ENCODE measurements at regions not wholly inside any gene's neighbourhood (a gene's known extent, or its start where the extent isn't known, plus 50 kb on each side); places are given as distances from the start of the nearest gene placed in this dataset.

DNA sequence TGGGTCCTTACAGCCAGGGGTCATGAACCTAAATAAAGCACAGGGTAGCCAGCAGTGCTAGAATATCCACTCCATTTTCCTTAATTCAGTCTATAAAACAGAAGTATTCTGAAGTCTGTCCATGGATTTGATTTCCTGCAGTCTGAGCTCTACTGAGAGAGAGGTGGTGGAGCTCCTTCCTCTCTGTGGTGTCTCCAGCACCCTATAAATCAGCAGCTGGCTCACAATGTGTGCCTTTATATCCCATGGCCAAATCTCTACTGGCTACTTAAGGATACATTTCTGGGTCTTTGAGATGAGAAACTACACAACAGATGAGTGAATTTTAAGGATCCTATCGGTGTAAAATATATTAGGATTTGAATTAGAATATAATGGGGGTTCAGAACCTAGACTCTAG, 339.9 kb upstream of the RBMS3 start:
- no peaks in the 10 kb centered on the region for H3K9me3 ChIP-seq (ENCODE audit: control insufficient read depth, low read depth, low read length)
- H3K4me3 ChIP-seq (ENCODE audit: control insufficient read depth in 2 of 3, extremely low read depth in 1 of 3, insufficient read depth in 2 of 3, low read depth in 1 of 3, low read length in 3 of 3): no peak overlapping the region
- H3K4me1 ChIP-seq (ENCODE audit: control insufficient read depth, extremely low read depth, insufficient read depth, low read length): no peaks in the 10 kb centered on the region
- H3K9me1 ChIP-seq (ENCODE audit: control insufficient read depth, extremely low read depth, insufficient read depth, low read length): no peaks in the 10 kb centered on the region
- H4K20me1 ChIP-seq (ENCODE audit: control insufficient read depth, extremely low read depth, insufficient read depth, low read length): no peaks in the 10 kb centered on the region
- H3K36me3 ChIP-seq (ENCODE audit: control insufficient read depth in 2 of 2, extremely low read depth in 1 of 2, insufficient read depth in 2 of 2, low read length in 2 of 2): no peaks in the 10 kb centered on the region
- H2AFZ ChIP-seq (ENCODE audit: control insufficient read depth, low read length): no peak overlapping the region
- no peak overlapping the region for H3K4me2 ChIP-seq (ENCODE audit: control insufficient read depth, extremely low read depth, insufficient read depth, low read depth, low read length)
- TF ChIP-seq, protein P1, sequence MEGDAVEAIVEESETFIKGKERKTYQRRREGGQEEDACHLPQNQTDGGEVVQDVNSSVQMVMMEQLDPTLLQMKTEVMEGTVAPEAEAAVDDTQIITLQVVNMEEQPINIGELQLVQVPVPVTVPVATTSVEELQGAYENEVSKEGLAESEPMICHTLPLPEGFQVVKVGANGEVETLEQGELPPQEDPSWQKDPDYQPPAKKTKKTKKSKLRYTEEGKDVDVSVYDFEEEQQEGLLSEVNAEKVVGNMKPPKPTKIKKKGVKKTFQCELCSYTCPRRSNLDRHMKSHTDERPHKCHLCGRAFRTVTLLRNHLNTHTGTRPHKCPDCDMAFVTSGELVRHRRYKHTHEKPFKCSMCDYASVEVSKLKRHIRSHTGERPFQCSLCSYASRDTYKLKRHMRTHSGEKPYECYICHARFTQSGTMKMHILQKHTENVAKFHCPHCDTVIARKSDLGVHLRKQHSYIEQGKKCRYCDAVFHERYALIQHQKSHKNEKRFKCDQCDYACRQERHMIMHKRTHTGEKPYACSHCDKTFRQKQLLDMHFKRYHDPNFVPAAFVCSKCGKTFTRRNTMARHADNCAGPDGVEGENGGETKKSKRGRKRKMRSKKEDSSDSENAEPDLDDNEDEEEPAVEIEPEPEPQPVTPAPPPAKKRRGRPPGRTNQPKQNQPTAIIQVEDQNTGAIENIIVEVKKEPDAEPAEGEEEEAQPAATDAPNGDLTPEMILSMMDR (optimal IDR thresholded peaks at IDR 0.05 in 1 of 3, IDR thresholded peaks at IDR 0.05 in 1 of 3, conservative IDR thresholded peaks at IDR 0.05 in 1 of 3; ENCODE audit: extremely low read depth in 1 of 3, insufficient read depth in 2 of 3, low read length in 3 of 3): no peak
- TF ChIP-seq EZH2 (IDR thresholded peaks at IDR 0.05; ENCODE audit: low read length): no peak
- H3K27ac ChIP-seq (ENCODE audit: control insufficient read depth, insufficient read depth, low read length): no peak overlapping the region
- H3K9ac ChIP-seq (ENCODE audit: control insufficient read depth, extremely low read depth, insufficient read depth, low read length): no peak overlapping the region
- FAIRE-seq (no peak), DNase-seq (ENCODE audit: low read depth, low spot score) (no peak)
- dilution Hi-C loops (cut with MboI; ENCODE audit: extremely low pct_ligation_motif_present, low sequenced_read_pairs): no loop called here
- no peaks in the 10 kb centered on the region for H3K27me3 ChIP-seq (ENCODE audit: control insufficient read depth, extremely low read depth, insufficient read depth, low read length)
- no peaks in the 10 kb centered on the region for H3K79me2 ChIP-seq (ENCODE audit: control insufficient read depth, insufficient read depth, low read length)

DNA sequence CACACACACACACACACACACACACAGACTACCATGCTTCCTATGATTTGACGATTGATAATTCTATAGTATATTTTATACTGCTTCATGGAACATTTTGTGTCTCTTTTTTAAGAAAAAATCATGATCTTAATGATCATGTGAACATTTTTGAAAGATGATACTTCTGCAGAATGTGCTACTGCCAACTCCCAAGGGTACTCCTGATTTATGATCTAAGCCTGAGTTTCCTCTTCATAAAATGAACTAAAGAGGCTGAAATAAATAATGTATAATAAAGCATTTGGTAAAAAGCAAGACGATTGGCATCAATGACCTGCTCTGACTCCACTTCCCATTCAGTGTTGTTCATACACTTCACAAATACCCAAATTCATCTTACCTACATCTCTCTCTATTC, 333.8 kb upstream of the RBMS3 start:
- TF ChIP-seq, protein P1 (optimal IDR thresholded peaks at IDR 0.05 in 1 of 3, IDR thresholded peaks at IDR 0.05 in 1 of 3, conservative IDR thresholded peaks at IDR 0.05 in 1 of 3; ENCODE audit: extremely low read depth in 1 of 3, insufficient read depth in 2 of 3, low read length in 3 of 3): no peak
- no peak for TF ChIP-seq EZH2 (IDR thresholded peaks at IDR 0.05; ENCODE audit: low read length)
- Histone ChIP-seq H3K27ac (ENCODE audit: control insufficient read depth, insufficient read depth, low read length) (no peak overlapping the region), H3K4me2 (ENCODE audit: control insufficient read depth, extremely low read depth, insufficient read depth, low read depth, low read length) (no peak overlapping the region), H3K9me1 (ENCODE audit: control insufficient read depth, extremely low read depth, insufficient read depth, low read length) (no peaks in the 10 kb centered on the region), H3K4me1 (ENCODE audit: control insufficient read depth, extremely low read depth, insufficient read depth, low read length) (no peaks in the 10 kb centered on the region), H3K36me3 (ENCODE audit: control insufficient read depth in 2 of 2, extremely low read depth in 1 of 2, insufficient read depth in 2 of 2, low read length in 2 of 2) (no peaks in the 10 kb centered on the region), H3K79me2 (ENCODE audit: control insufficient read depth, insufficient read depth, low read length) (no peaks in the 10 kb centered on the region), H3K27me3 (ENCODE audit: control insufficient read depth, extremely low read depth, insufficient read depth, low read length) (no peaks in the 10 kb centered on the region), H3K9ac (ENCODE audit: control insufficient read depth, extremely low read depth, insufficient read depth, low read length) (no peak overlapping the region), H3K4me3 (ENCODE audit: control insufficient read depth in 2 of 3, extremely low read depth in 1 of 3, insufficient read depth in 2 of 3, low read depth in 1 of 3, low read length in 3 of 3) (no peak overlapping the region), H2AFZ (ENCODE audit: control insufficient read depth, low read length) (no peak overlapping the region), H3K9me3 (ENCODE audit: control insufficient read depth, low read depth, low read length) (no peaks in the 10 kb centered on the region), H4K20me1 (ENCODE audit: control insufficient read depth, extremely low read depth, insufficient read depth, low read length) (no peaks in the 10 kb centered on the region)
- no peak for FAIRE-seq
- DNase-seq (ENCODE audit: low read depth, low spot score): no peak
- dilution Hi-C loops (cut with MboI; ENCODE audit: extremely low pct_ligation_motif_present, low sequenced_read_pairs): no loop called here

Data from keratinocyte (primary cell).